Endodermal cell (in vitro differentiated cells): ENCODE measurements at regions not wholly inside any gene's neighbourhood (a gene's known extent, or its start where the extent isn't known, plus 50 kb on each side); places are given as distances from the start of the nearest gene placed in this dataset.

Source experiments
- DNase-seq: peaks from one replicate; pipeline ENCODE4 v3.0.0-alpha.2; 2017
- H3K27ac ChIP-seq: 2 replicates; pipeline ENCODE4 v1.5.1; 2013; ENCODE audit warnings: mild to moderate bottlenecking, low read depth, low read length, moderate library complexity
- H3K27me3 ChIP-seq: 2 replicates; pipeline ENCODE4 v1.6.1; 2013; ENCODE audit warnings: mild to moderate bottlenecking, low read length, moderate library complexity; ENCODE audit not compliant: insufficient read depth, control insufficient read depth, poor library complexity, severe bottlenecking
- H3K36me3 ChIP-seq: 2 replicates; pipeline ENCODE4 v1.7.0; 2013; ENCODE audit warnings: mild to moderate bottlenecking, low read length, moderate library complexity; ENCODE audit not compliant: control insufficient read depth, insufficient read depth
- H3K4me1 ChIP-seq: one replicate; pipeline ENCODE4 v1.7.0; 2013; ENCODE audit warnings: low read length; ENCODE audit not compliant: control insufficient read depth, insufficient read depth
- H3K4me3 ChIP-seq: 2 replicates; pipeline ENCODE4 v1.5.1; 2013; ENCODE audit warnings: mild to moderate bottlenecking, low read length, moderate library complexity
- H3K9ac ChIP-seq: 2 replicates; pipeline ENCODE4 v1.6.1; 2013; ENCODE audit warnings: mild to moderate bottlenecking, low read length, moderate library complexity; ENCODE audit not compliant: poor library complexity, severe bottlenecking; ENCODE audit errors: extremely low read depth
- H3K9me3 ChIP-seq: 2 replicates; pipeline ENCODE4 v1.6.1; 2013; ENCODE audit warnings: mild to moderate bottlenecking, low read length, moderate library complexity; ENCODE audit not compliant: control insufficient read depth
- H3K27ac Mint-ChIP-seq: 2 replicates; pipeline ENCODE4 v1.8.0; 2020; ENCODE audit warnings: mixed read lengths
- H3K27me3 Mint-ChIP-seq: 2 replicates; pipeline ENCODE4 v1.8.0; 2021; ENCODE audit warnings: mild to moderate bottlenecking, mixed read lengths; ENCODE audit not compliant: insufficient read depth
- H3K36me3 Mint-ChIP-seq: 2 replicates; pipeline ENCODE4 v1.8.0; 2020; ENCODE audit warnings: low read depth, mixed read lengths
- H3K4me1 Mint-ChIP-seq: 2 replicates; pipeline ENCODE4 v1.8.0; 2020; ENCODE audit warnings: mixed read lengths
- H3K4me3 Mint-ChIP-seq: 2 replicates; pipeline ENCODE4 v1.8.0; 2020; ENCODE audit warnings: mild to moderate bottlenecking, moderate library complexity, mixed read lengths
- H3K9me3 Mint-ChIP-seq: 2 replicates; pipeline ENCODE4 v1.8.0; 2020; ENCODE audit warnings: mild to moderate bottlenecking, mixed read lengths
- CTCF ChIP-seq: fragments of 200-600 bp; sonication (generic); conservative IDR thresholded peaks from 2 replicates; pipeline ENCODE4 v1.5.0; 2021; ENCODE audit warnings: antibody characterized with exemption, mild to moderate bottlenecking
- WGBS, 2 experiments: methylation state at CpG; one replicate each; pipeline versions ENCODE4 v1.1.5 to v1.1.7; 2013; ENCODE audit warnings: missing lambda C conversion rate in 2 of 2, mixed read lengths in 1 of 2; ENCODE audit not compliant: insufficient coverage in 1 of 2, insufficient read length in 1 of 2; 5-methylcytosine and 5-hydroxymethylcytosine counted together

DNA sequence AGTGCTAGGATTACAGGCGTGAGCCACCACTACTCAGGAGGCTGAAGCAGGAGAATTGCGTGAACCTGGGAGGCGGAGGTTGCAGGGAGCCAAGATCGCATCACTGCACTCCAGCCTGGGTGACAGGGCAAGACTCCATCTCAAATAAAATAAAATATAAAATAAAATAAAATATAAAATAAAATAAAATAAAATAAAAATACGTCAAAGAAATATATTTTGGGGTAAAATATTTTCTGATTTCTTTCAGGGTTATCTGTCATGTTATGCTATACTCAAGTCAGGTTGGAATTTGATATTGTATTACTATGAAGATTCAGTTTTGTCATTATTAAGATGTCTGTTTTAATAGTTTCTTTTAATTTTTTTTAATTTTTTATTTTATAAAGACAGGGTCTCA is 99.4 kb upstream of the GHITM start:
- Histone ChIP-seq H3K36me3 (no peaks in the 10 kb centered on the region), H3K27ac (no peak overlapping the region), H3K9me3 (no peaks in the 10 kb centered on the region), H3K4me1 (no peaks in the 10 kb centered on the region), H3K27me3 (no peaks in the 10 kb centered on the region), H3K9ac (no peak overlapping the region), H3K4me3 (no peak overlapping the region)
- 90 to 100% methylated on average over 1 to 5 of the region's 5 CpGs for WGBS, 2 experiments
- TF ChIP-seq CTCF, result no peak
- H3K4me1 Mint-ChIP-seq, result no peaks in the 10 kb centered on the region
- H3K4me3 Mint-ChIP-seq, result no peak overlapping the region
- H3K36me3 Mint-ChIP-seq, result no peaks in the 10 kb centered on the region
- no peak for DNase-seq
- peaks cover 5% of the 10 kb centered on the region for H3K27me3 Mint-ChIP-seq
- no peaks in the 10 kb centered on the region for H3K9me3 Mint-ChIP-seq
- H3K27ac Mint-ChIP-seq, result no peak overlapping the region

GRCh38 chr10:84047258-84048010 is 91.9 kb upstream of the GHITM start:
- TF ChIP-seq CTCF, result no peak
- no peaks in the 10 kb centered on the region for H3K27me3 ChIP-seq
- H3K36me3 ChIP-seq, result no peaks in the 10 kb centered on the region
- H3K4me3 Mint-ChIP-seq, result no peak overlapping the region
- peaks cover 2% of the 10 kb centered on the region for H3K27me3 Mint-ChIP-seq
- H3K9me3 ChIP-seq, result peaks cover 16% of the 10 kb centered on the region
- 90 to 100% methylated on average over 3 of the region's 3 CpGs for WGBS, 2 experiments
- no peaks in the 10 kb centered on the region for H3K4me1 ChIP-seq
- no peaks in the 10 kb centered on the region for H3K36me3 Mint-ChIP-seq
- H3K27ac ChIP-seq, result no peak overlapping the region
- peaks cover 11% of the 10 kb centered on the region for H3K9me3 Mint-ChIP-seq
- H3K4me1 Mint-ChIP-seq, result peaks cover 3% of the 10 kb centered on the region
- no peak for DNase-seq
- H3K9ac ChIP-seq, result no peak overlapping the region
- no peak overlapping the region for H3K27ac Mint-ChIP-seq
- H3K4me3 ChIP-seq, result no peak overlapping the region

GRCh38 chr10:84049645-84050011 is 89.7 kb upstream of the GHITM start:
- Mint-ChIP-seq H3K27me3 (no peaks in the 10 kb centered on the region), H3K36me3 (no peaks in the 10 kb centered on the region), H3K27ac (no peak overlapping the region), H3K4me1 (peaks cover 3% of the 10 kb centered on the region), H3K9me3 (peaks cover 11% of the 10 kb centered on the region), H3K4me3 (no peak overlapping the region)
- Histone ChIP-seq H3K4me3 (no peak overlapping the region), H3K4me1 (no peaks in the 10 kb centered on the region), H3K9ac (no peak overlapping the region), H3K27me3 (no peaks in the 10 kb centered on the region), H3K9me3 (peaks cover 16% of the 10 kb centered on the region), H3K36me3 (no peaks in the 10 kb centered on the region), H3K27ac (no peak overlapping the region)
- DNase-seq, result no peak
- TF ChIP-seq CTCF, result no peak
